Esophagus muscularis mucosa (tissue), 4 donors: ENCODE measurements at regions not wholly inside any gene's neighbourhood (a gene's known extent, or its start where the extent isn't known, plus 50 kb on each side); places are given as distances from the start of the nearest gene placed in this dataset.

Experiments used
- DNase-seq: peaks from one replicate; pipeline ENCODE4 v3.0.0-alpha.2; 2017; ENCODE audit errors: extremely low spot score
- H3K27ac ChIP-seq, 4 donors: fragments of 200-600 bp; sonication (generic); replicated peaks in 1 of 4; 1 replicate in 3 of 4; 2 replicates in 1 of 4; pipeline ENCODE4 v1.5.1; 2016 to 2019; ENCODE audit warnings: mild to moderate bottlenecking in 1 of 4
- H3K27me3 ChIP-seq, 4 donors: fragments of 200-600 bp; sonication (generic); one replicate each; pipeline versions ENCODE4 v1.5.1 to v1.6.0; 2016 to 2019
- H3K36me3 ChIP-seq, 4 donors: fragments of 200-600 bp; sonication (generic); one replicate each; pipeline ENCODE4 v1.5.1; 2016 to 2019
- H3K4me1 ChIP-seq, 4 donors: fragments of 200-600 bp; sonication (generic); one replicate each; pipeline ENCODE4 v1.5.1; 2016 to 2019
- H3K4me3 ChIP-seq, 4 donors: fragments of 200-600 bp; sonication (generic); 1 replicate in 2 of 4; 2 replicates in 2 of 4; pipeline ENCODE4 v1.5.1; 2016 to 2019; ENCODE audit warnings: mild to moderate bottlenecking in 4 of 4, moderate library complexity in 1 of 4
- H3K9me3 ChIP-seq, 4 donors: fragments of 200-600 bp; sonication (generic); 1 replicate in 3 of 4; 2 replicates in 1 of 4; pipeline ENCODE4 v1.5.1; 2016 to 2019
- EP300 ChIP-seq: sonication (generic); formaldehyde crosslinking; IDR thresholded peaks from one replicate; pipeline ENCODE4 v1.6.1; 2017; ENCODE audit warnings: antibody characterized with exemption
- POLR2A ChIP-seq: fragments of 450-650 bp; IDR thresholded peaks from one replicate; pipeline ENCODE4 v1.6.1; 2017; ENCODE audit warnings: antibody characterized with exemption, moderate library complexity, mild to moderate bottlenecking, low read depth
- POLR2AphosphoS5 ChIP-seq, 2 donors: sonication (generic); formaldehyde crosslinking; IDR thresholded peaks; one replicate each; pipeline ENCODE4 v1.6.1; 2017; ENCODE audit warnings: antibody characterized with exemption in 2 of 2
- WGBS: methylation state at CpG from one replicate; pipeline ENCODE4 v1.1.5; 2018; 5-methylcytosine and 5-hydroxymethylcytosine counted together
- intact Hi-C: fragments of 100-400 bp; cut with DNase I; formaldehyde crosslinking; loops from one replicate; pipeline ENCODE4 v1.15.1; 2023
- TF ChIP-seq, protein P1 (sequence below), 3 experiments: fragments of 200-600 bp in 2 of 3; fragments of 450-650 bp in 1 of 3; sonication (generic) in 2 of 3; IDR thresholded peaks; one replicate each; pipeline ENCODE4 v1.5.1; 2017 to 2019; ENCODE audit warnings: antibody characterized with exemption in 3 of 3, mild to moderate bottlenecking in 2 of 3, moderate library complexity in 1 of 3

DNA sequence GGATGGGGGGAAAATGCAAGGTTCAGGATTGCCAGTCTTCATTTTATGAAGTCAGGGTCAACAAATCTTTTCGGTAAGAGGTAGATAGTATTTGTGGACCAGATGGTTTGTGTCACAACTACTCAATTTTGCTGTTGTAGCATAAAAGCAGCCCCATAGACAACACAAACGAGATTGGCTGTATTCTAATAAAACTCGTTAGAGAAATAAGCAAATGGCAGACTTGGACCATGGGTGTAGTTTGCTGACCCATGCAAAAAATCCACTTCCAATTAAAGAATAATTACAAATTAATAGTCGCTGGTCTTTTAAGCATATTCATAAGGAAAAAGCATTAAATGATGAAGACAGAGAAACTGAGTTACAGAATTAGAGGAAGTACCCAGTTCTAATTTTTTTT, 247.1 kb downstream of the CRPPA start:
- Histone ChIP-seq H3K27ac (no peak overlapping the region), H3K27me3 (no peaks in the 10 kb centered on the region), H3K36me3 (no peaks in the 10 kb centered on the region), H3K4me1 (no peaks in the 10 kb centered on the region), H3K9me3 (no peaks in the 10 kb centered on the region), H3K4me3 (no peak overlapping the region)
- DNase-seq = no peak
- 93% methylated on average over 4 of the region's 4 CpGs for WGBS
- TF ChIP-seq, protein P1, sequence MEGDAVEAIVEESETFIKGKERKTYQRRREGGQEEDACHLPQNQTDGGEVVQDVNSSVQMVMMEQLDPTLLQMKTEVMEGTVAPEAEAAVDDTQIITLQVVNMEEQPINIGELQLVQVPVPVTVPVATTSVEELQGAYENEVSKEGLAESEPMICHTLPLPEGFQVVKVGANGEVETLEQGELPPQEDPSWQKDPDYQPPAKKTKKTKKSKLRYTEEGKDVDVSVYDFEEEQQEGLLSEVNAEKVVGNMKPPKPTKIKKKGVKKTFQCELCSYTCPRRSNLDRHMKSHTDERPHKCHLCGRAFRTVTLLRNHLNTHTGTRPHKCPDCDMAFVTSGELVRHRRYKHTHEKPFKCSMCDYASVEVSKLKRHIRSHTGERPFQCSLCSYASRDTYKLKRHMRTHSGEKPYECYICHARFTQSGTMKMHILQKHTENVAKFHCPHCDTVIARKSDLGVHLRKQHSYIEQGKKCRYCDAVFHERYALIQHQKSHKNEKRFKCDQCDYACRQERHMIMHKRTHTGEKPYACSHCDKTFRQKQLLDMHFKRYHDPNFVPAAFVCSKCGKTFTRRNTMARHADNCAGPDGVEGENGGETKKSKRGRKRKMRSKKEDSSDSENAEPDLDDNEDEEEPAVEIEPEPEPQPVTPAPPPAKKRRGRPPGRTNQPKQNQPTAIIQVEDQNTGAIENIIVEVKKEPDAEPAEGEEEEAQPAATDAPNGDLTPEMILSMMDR (IDR thresholded peaks at IDR 0.05) = no peak
- TF ChIP-seq POLR2AphosphoS5 (IDR thresholded peaks at IDR 0.05) (no peak), POLR2A (no peak), EP300 (no peak)
- intact Hi-C loops = no loop called here

DNA sequence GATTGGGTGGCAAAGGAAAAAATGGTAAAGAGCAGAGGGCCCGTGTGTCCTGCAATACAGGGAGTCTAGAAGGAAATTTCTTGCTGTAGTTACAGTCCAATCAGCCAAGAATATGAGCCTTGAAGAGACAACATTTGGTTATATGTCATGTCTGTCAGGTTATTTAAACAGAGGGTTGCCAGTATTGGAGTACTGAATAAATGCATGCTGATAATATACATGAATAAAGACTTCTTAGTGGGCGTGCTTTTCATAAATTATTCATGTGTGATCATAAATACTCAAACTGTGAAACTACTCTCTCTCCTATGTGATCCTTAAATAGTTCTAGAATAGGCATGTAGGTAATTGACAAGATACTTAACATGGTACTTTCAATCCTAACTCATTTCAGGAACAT, 249.0 kb downstream of the CRPPA start:
- no peak for DNase-seq
- H3K36me3 ChIP-seq = no peaks in the 10 kb centered on the region
- H3K27me3 ChIP-seq = no peaks in the 10 kb centered on the region
- H3K9me3 ChIP-seq = no peaks in the 10 kb centered on the region
- intact Hi-C loops = no loop called here
- no peak for TF ChIP-seq EP300
- TF ChIP-seq, protein P1 (IDR thresholded peaks at IDR 0.05) = no peak
- TF ChIP-seq POLR2A = no peak
- no peak for TF ChIP-seq POLR2AphosphoS5 (IDR thresholded peaks at IDR 0.05)
- WGBS = 98% methylated on average over 2 of the region's 2 CpGs
- H3K27ac ChIP-seq = no peak overlapping the region
- no peaks in the 10 kb centered on the region for H3K4me1 ChIP-seq
- H3K4me3 ChIP-seq = no peak overlapping the region

- WGBS = 86% methylated on average over 3 of the region's 3 CpGs
Measured at GRCh38 chr7:16171928-16172327, 249.4 kb downstream of the CRPPA start.

DNA sequence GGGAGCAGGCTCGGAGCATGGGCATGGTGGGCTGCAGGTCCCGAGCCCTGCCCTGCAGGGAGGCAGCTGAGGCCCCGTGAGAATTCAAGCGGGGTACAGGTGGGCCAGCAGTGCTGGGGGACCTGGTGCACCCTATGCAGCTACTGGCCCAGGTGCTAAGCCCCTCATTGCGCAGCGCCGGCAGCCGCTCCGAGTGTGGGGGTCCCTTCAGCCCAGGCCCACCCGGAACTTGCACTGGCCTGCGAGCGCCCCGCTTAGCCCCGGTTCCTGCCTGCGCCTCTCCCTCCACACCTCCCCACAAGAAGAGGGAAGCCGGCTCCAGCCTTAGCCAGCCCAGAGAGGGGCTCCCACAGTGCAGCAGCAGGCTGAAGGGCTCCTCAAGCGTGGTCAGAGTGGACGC, 250.7 kb downstream of the CRPPA start:
- 96% methylated on average over 11 of the region's 18 CpGs for WGBS
- TF ChIP-seq, protein P1 (IDR thresholded peaks at IDR 0.05) = no peak
- no peak for TF ChIP-seq POLR2A
- no peak for TF ChIP-seq POLR2AphosphoS5 (IDR thresholded peaks at IDR 0.05)
- no peak for TF ChIP-seq EP300
- DNase-seq = no peak

More at GRCh38 chr7:16171928-16172327, 249.4 kb downstream of the CRPPA start:
- intact Hi-C loops = no loop called here
- Histone ChIP-seq H3K9me3 (no peaks in the 10 kb centered on the region), H3K4me1 (no peaks in the 10 kb centered on the region), H3K36me3 (no peaks in the 10 kb centered on the region), H3K27ac (no peak overlapping the region), H3K4me3 (no peak overlapping the region), H3K27me3 (no peaks in the 10 kb centered on the region)
- no peak for DNase-seq
- TF ChIP-seq POLR2AphosphoS5 (IDR thresholded peaks at IDR 0.05) = no peak
- TF ChIP-seq EP300 = no peak
- TF ChIP-seq POLR2A = no peak

GRCh38 chr7:16169537-16169936, 251.8 kb downstream of the CRPPA start:
- Histone ChIP-seq H3K9me3 (no peaks in the 10 kb centered on the region), H3K4me1 (no peaks in the 10 kb centered on the region), H3K27me3 (no peaks in the 10 kb centered on the region), H3K27ac (no peak overlapping the region), H3K36me3 (no peaks in the 10 kb centered on the region), H3K4me3 (no peak overlapping the region)
- 62% methylated on average over 2 of the region's 2 CpGs for WGBS
- intact Hi-C loops = no loop called here
- TF ChIP-seq POLR2AphosphoS5 (IDR thresholded peaks at IDR 0.05) (no peak), EP300 (no peak), POLR2A (no peak)
- TF ChIP-seq, protein P1 (IDR thresholded peaks at IDR 0.05) = no peak
- no peak for DNase-seq

More for the DNA sequence above, 250.7 kb downstream of the CRPPA start:
- Histone ChIP-seq H3K4me1 (no peaks in the 10 kb centered on the region), H3K27ac (no peak overlapping the region), H3K27me3 (no peaks in the 10 kb centered on the region), H3K9me3 (no peaks in the 10 kb centered on the region), H3K4me3 (no peak overlapping the region), H3K36me3 (no peaks in the 10 kb centered on the region)
- intact Hi-C loops = no loop called here
